ENCODE measurements at regions not wholly inside any gene's neighbourhood (a gene's known extent, or its start where the extent isn't known, plus 50 kb on each side); places are given as distances from the start of the nearest gene placed in this dataset.

DNA sequence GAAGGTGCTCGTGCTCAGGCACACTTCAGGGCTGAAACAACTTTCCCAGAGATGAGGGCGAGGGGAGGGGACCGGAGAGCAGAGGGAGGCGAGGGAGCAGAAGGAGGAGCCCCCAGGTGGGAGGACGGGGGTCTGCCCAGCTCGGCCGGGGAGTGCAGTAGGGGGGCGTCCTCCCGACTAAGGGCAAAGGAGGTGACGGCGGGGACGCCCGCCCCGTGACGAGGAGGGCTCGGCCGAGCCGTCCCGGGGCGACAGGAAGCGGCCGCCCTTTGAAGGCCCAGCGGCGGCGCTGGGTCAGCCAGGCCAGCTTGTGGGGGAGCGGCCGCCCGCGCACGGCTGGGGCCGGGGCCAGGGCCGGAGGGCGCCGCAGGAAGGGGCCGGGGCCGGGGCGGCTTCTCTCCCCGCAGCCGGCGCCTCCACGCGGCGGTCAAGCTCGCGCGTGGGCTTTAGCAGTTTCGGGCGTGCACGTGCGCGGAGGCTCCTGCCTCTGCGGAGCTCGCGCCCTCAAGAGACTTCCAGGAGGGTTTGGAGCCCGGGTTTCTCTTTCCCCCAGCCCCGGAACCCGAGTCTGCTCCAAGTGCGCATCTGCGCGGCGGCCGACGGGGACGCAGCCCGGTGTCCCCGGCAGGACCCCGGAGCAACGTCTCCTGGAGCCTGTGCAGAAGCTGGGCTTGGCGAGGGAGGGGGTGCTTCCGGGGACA, 100.8 kb upstream of the SLC45A1 start:
- no peak for TF ChIP-seq EZH2phosphoT487 (conservative IDR thresholded peaks at IDR 0.05; ENCODE audit: low read length)
- TF ChIP-seq, protein P1, sequence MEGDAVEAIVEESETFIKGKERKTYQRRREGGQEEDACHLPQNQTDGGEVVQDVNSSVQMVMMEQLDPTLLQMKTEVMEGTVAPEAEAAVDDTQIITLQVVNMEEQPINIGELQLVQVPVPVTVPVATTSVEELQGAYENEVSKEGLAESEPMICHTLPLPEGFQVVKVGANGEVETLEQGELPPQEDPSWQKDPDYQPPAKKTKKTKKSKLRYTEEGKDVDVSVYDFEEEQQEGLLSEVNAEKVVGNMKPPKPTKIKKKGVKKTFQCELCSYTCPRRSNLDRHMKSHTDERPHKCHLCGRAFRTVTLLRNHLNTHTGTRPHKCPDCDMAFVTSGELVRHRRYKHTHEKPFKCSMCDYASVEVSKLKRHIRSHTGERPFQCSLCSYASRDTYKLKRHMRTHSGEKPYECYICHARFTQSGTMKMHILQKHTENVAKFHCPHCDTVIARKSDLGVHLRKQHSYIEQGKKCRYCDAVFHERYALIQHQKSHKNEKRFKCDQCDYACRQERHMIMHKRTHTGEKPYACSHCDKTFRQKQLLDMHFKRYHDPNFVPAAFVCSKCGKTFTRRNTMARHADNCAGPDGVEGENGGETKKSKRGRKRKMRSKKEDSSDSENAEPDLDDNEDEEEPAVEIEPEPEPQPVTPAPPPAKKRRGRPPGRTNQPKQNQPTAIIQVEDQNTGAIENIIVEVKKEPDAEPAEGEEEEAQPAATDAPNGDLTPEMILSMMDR (IDR thresholded peaks at IDR 0.05; ENCODE audit: insufficient read depth, low read length, poor library complexity, severe bottlenecking): no peak
- no peak overlapping the region for H2AFZ ChIP-seq (ENCODE audit: low read depth, low read length, severe bottlenecking)
- no peaks in the 10 kb centered on the region for H3K9me2 ChIP-seq (replicated peaks; ENCODE audit: insufficient read depth, low read length)
- no peak overlapping the region for H3K4me3 ChIP-seq (ENCODE audit: insufficient read depth, low read length, poor library complexity, severe bottlenecking)
- no peaks in the 10 kb centered on the region for H3K27me3 ChIP-seq (ENCODE audit: low read length)
- no peaks in the 10 kb centered on the region for H4K20me1 ChIP-seq (ENCODE audit: low read depth, low read length)
- H3K4me2 ChIP-seq (ENCODE audit: low read depth, low read length, poor library complexity, severe bottlenecking): no peak overlapping the region
- H3K27ac ChIP-seq (ENCODE audit: low read depth, low read length): no peak overlapping the region
- no peaks in the 10 kb centered on the region for H3K36me3 ChIP-seq (ENCODE audit: low read length)
- no peaks in the 10 kb centered on the region for H3F3A ChIP-seq (ENCODE audit: insufficient read depth)
- H3K9me3 ChIP-seq (ENCODE audit: insufficient read depth, low read length): no peaks in the 10 kb centered on the region
- no peaks in the 10 kb centered on the region for H3K79me2 ChIP-seq (ENCODE audit: insufficient read depth, low read length)
- no peak overlapping the region for H3K9ac ChIP-seq (ENCODE audit: low read length)

DNA sequence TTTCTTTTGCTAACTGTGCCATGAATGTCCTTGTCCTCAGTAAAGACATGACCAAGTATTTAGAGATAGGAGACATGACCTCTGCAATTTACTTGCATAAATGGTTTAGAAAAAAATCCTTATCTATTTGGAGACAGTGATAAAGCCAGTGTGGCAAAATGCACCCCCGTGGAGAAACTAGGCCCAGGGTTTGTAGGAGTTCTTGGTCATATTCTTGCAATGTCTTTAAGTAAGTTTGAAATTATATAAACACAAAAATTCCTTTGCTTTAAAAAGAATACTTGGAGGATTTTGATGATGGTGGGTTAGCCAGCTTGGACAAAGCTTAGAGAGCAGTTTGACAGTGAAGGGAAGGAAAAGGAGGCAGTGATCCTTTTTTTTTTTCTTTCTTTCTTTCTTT, 101.9 kb upstream of the SLC45A1 start:
- Histone ChIP-seq H2AFZ (ENCODE audit: low read depth, low read length, severe bottlenecking) (no peak overlapping the region), H3K79me2 (ENCODE audit: insufficient read depth, low read length) (no peaks in the 10 kb centered on the region), H3K4me3 (ENCODE audit: insufficient read depth, low read length, poor library complexity, severe bottlenecking) (no peak overlapping the region), H3K27ac (ENCODE audit: low read depth, low read length) (no peak overlapping the region), H3K36me3 (ENCODE audit: low read length) (no peaks in the 10 kb centered on the region), H3K4me2 (ENCODE audit: low read depth, low read length, poor library complexity, severe bottlenecking) (no peak overlapping the region), H3K9me3 (ENCODE audit: insufficient read depth, low read length) (no peaks in the 10 kb centered on the region), H3K27me3 (ENCODE audit: low read length) (no peaks in the 10 kb centered on the region), H4K20me1 (ENCODE audit: low read depth, low read length) (no peaks in the 10 kb centered on the region), H3K9me2 (replicated peaks; ENCODE audit: insufficient read depth, low read length) (no peaks in the 10 kb centered on the region), H3K9ac (ENCODE audit: low read length) (no peak overlapping the region), H3F3A (ENCODE audit: insufficient read depth) (no peaks in the 10 kb centered on the region)
- TF ChIP-seq EZH2phosphoT487 (conservative IDR thresholded peaks at IDR 0.05; ENCODE audit: low read length): no peak
- TF ChIP-seq, protein P1 (IDR thresholded peaks at IDR 0.05; ENCODE audit: insufficient read depth, low read length, poor library complexity, severe bottlenecking): no peak

- no peaks in the 10 kb centered on the region for H3K27me3 ChIP-seq (ENCODE audit: low read length)
- no peaks in the 10 kb centered on the region for H3K9me2 ChIP-seq (replicated peaks; ENCODE audit: insufficient read depth, low read length)
- no peaks in the 10 kb centered on the region for H4K20me1 ChIP-seq (ENCODE audit: low read depth, low read length)
- no peak for TF ChIP-seq EZH2phosphoT487 (conservative IDR thresholded peaks at IDR 0.05; ENCODE audit: low read length)
- TF ChIP-seq, protein P1 (IDR thresholded peaks at IDR 0.05; ENCODE audit: insufficient read depth, low read length, poor library complexity, severe bottlenecking): no peak
- no peak overlapping the region for H3K27ac ChIP-seq (ENCODE audit: low read depth, low read length)
- H3K4me3 ChIP-seq (ENCODE audit: insufficient read depth, low read length, poor library complexity, severe bottlenecking): no peak overlapping the region
- H3K9me3 ChIP-seq (ENCODE audit: insufficient read depth, low read length): no peaks in the 10 kb centered on the region
- H3K36me3 ChIP-seq (ENCODE audit: low read length): no peaks in the 10 kb centered on the region
- H3K79me2 ChIP-seq (ENCODE audit: insufficient read depth, low read length): no peaks in the 10 kb centered on the region
- no peak overlapping the region for H3K4me2 ChIP-seq (ENCODE audit: low read depth, low read length, poor library complexity, severe bottlenecking)
- H2AFZ ChIP-seq (ENCODE audit: low read depth, low read length, severe bottlenecking): no peak overlapping the region
- no peak overlapping the region for H3K9ac ChIP-seq (ENCODE audit: low read length)
- no peaks in the 10 kb centered on the region for H3F3A ChIP-seq (ENCODE audit: insufficient read depth)
Observed at GRCh38 chr1:8214501-8215173, 103.3 kb upstream of the SLC45A1 start.
